SK-N-SH (cell line): ENCODE measurements at regions not wholly inside any gene's neighbourhood (a gene's known extent, or its start where the extent isn't known, plus 50 kb on each side); places are given as distances from the start of the nearest gene placed in this dataset.

Experiments
- CTCF ChIA-PET: fragments of 300-600, 350-600 bp; formaldehyde crosslinking; extraction: SDS; loops from one replicate; lab custom pipeline; 2021; lab: Yijun Ruan, JAX
- POLR2A ChIA-PET: fragments of 350-600 bp; sonication (Branson Sonifier 250); formaldehyde crosslinking; extraction: SDS; loops from one replicate; lab custom pipeline; 2020; ENCODE audit warnings: antibody characterized with exemption, inconsistent platforms; lab: Yijun Ruan, JAX
- DNase-seq: peaks from one replicate; pipeline ENCODE4 v3.0.0; 2012
- H2AFZ ChIP-seq: fragments of 200-600 bp; sonication (generic); 2 replicates; pipeline ENCODE4 v1.8.1; 2016; ENCODE audit warnings: antibody characterized with exemption, mild to moderate bottlenecking, low read depth
- H3F3A ChIP-seq: fragments of 200-600 bp; sonication (generic); replicated peaks from 2 replicates; pipeline ENCODE3; 2016; ENCODE audit warnings: antibody characterized with exemption, mild to moderate bottlenecking; ENCODE audit not compliant: insufficient read depth
- H3K27ac ChIP-seq, 2 experiments: fragments of 200-500 bp in 1 of 2; fragments of 200-600 bp in 1 of 2; sonication (Bioruptor generic) in 1 of 2; sonication (generic), shearing (Covaris generic) in 1 of 2; 2 replicates each; pipeline versions ENCODE4 v1.5.1 to v1.6.1; 2014 to 2016; ENCODE audit warnings: low read depth in 2 of 2, inconsistent platforms in 1 of 2, low read length in 1 of 2, mild to moderate bottlenecking in 1 of 2, mixed read lengths in 1 of 2
- H3K27me3 ChIP-seq: fragments of 200-600 bp; sonication (generic), shearing (Covaris generic); 2 replicates; pipeline ENCODE4 v1.6.1; 2016; ENCODE audit warnings: mixed run types; ENCODE audit not compliant: insufficient read depth
- H3K36me3 ChIP-seq, 2 experiments: fragments of 200-500 bp in 1 of 2; fragments of 200-600 bp in 1 of 2; sonication (Bioruptor generic) in 1 of 2; sonication (generic) in 1 of 2; replicated peaks in 1 of 2; 2 replicates each; pipeline versions ENCODE3 to v1.5.1; 2014 to 2016; ENCODE audit warnings: low read length in 1 of 2, mild to moderate bottlenecking in 1 of 2; ENCODE audit not compliant: insufficient read depth in 2 of 2, control insufficient read depth in 1 of 2
- H3K4me1 ChIP-seq, 2 experiments: fragments of 200-500 bp in 1 of 2; fragments of 200-600 bp in 1 of 2; sonication (Bioruptor generic) in 1 of 2; sonication (generic), shearing (Covaris generic) in 1 of 2; 2 replicates each; pipeline versions ENCODE4 v1.5.1 to v1.6.1; 2014 to 2016; ENCODE audit warnings: low read depth in 1 of 2, low read length in 1 of 2, mixed run types in 1 of 2; ENCODE audit not compliant: insufficient read depth in 2 of 2, control insufficient read depth in 1 of 2
- H3K4me2 ChIP-seq: fragments of 200-600 bp; sonication (generic), shearing (Covaris generic); 2 replicates; pipeline ENCODE4 v1.6.1; 2017; ENCODE audit warnings: mixed run types
- H3K4me3 ChIP-seq, 2 experiments: fragments of 200-500 bp in 1 of 2; fragments of 200-600 bp in 1 of 2; sonication (Bioruptor generic) in 1 of 2; sonication (generic), shearing (Covaris generic) in 1 of 2; 2 replicates each; pipeline versions ENCODE4 v1.5.1 to v1.8.1; 2014 to 2016; ENCODE audit warnings: low read depth in 2 of 2, inconsistent platforms in 1 of 2, low read length in 1 of 2, mild to moderate bottlenecking in 1 of 2, mixed read lengths in 1 of 2, moderate library complexity in 1 of 2
- H3K79me2 ChIP-seq: fragments of 200-600 bp; sonication (generic); 2 replicates; pipeline ENCODE4 v1.8.1; 2017; ENCODE audit warnings: mild to moderate bottlenecking; ENCODE audit not compliant: insufficient read depth
- H3K9ac ChIP-seq: fragments of 200-600 bp; sonication (generic); 2 replicates; pipeline ENCODE4 v1.6.1; 2017; ENCODE audit warnings: mixed run types
- H3K9me2 ChIP-seq: fragments of 200-600 bp; sonication (generic); 2 replicates; pipeline ENCODE4 v1.6.1; 2017; ENCODE audit warnings: mixed run types
- H3K9me3 ChIP-seq: fragments of 200-600 bp; sonication (generic); 2 replicates; pipeline ENCODE4 v1.6.1; 2017; ENCODE audit warnings: mixed run types, mild to moderate bottlenecking, moderate library complexity
- H4K20me1 ChIP-seq: fragments of 200-600 bp; sonication (generic); 2 replicates; pipeline ENCODE4 v1.6.1; 2017; ENCODE audit warnings: mild to moderate bottlenecking, mixed run types; ENCODE audit not compliant: insufficient read depth
- CHD2 ChIP-seq: fragments of 150-350 bp; IDR thresholded peaks from 2 replicates; pipeline ENCODE4 v1.6.1; 2018; ENCODE audit warnings: low read length; ENCODE audit not compliant: partially characterized antibody
- EP300 ChIP-seq, 2 experiments: IDR thresholded peaks; 2 replicates each; pipeline versions ENCODE4 v1.4.0 to v1.6.1; 2012; ENCODE audit warnings: borderline replicate concordance in 1 of 2, low read depth in 1 of 2, low read length in 1 of 2
- EZH2phosphoT487 ChIP-seq: fragments of 200-600 bp; sonication (generic); IDR thresholded peaks from 2 replicates; pipeline ENCODE4 v1.6.1; 2017; ENCODE audit warnings: low read depth, mixed run types, mild to moderate bottlenecking, antibody characterized with exemption, moderate library complexity, borderline replicate concordance
- FOXJ3 ChIP-seq: sonication (generic); formaldehyde crosslinking; IDR thresholded peaks from 2 replicates; pipeline ENCODE4 v1.5.1; 2020; ENCODE audit warnings: mild to moderate bottlenecking, missing genetic modification reagents
- FOXM1 ChIP-seq: IDR thresholded peaks from 2 replicates; pipeline ENCODE4 v1.4.0; 2012; ENCODE audit warnings: low read depth, mild to moderate bottlenecking
- GABPA ChIP-seq: IDR thresholded peaks from 2 replicates; pipeline ENCODE4 v1.4.0; 2012; ENCODE audit warnings: low read depth, mild to moderate bottlenecking
- GATA2 ChIP-seq: sonication (generic); formaldehyde crosslinking; IDR thresholded peaks from 2 replicates; pipeline ENCODE4 v1.5.0; 2020; ENCODE audit warnings: mild to moderate bottlenecking, missing genetic modification reagents
- JUND ChIP-seq: IDR thresholded peaks from 2 replicates; pipeline ENCODE4 v1.4.0; 2012
- MEF2A ChIP-seq: IDR thresholded peaks from 2 replicates; pipeline ENCODE4 v1.4.0; 2012; ENCODE audit warnings: low read depth, borderline replicate concordance
- MXI1 ChIP-seq: IDR thresholded peaks from 2 replicates; pipeline ENCODE4 v1.6.1; 2012; ENCODE audit warnings: mild to moderate bottlenecking, low read depth, low read length, improper control_type of control experiment
- NFIC ChIP-seq: IDR thresholded peaks from 2 replicates; pipeline ENCODE4 v1.4.0; 2012; ENCODE audit warnings: borderline replicate concordance
- POLR2AphosphoS5 ChIP-seq: IDR thresholded peaks from 2 replicates; pipeline ENCODE4 v1.6.1; 2012; ENCODE audit warnings: low read depth, low read length
- RAD21 ChIP-seq: IDR thresholded peaks from 2 replicates; pipeline ENCODE4 v1.6.1; 2012; ENCODE audit warnings: mild to moderate bottlenecking, low read length
- RCOR1 ChIP-seq: fragments of 150-350 bp; IDR thresholded peaks from 2 replicates; pipeline ENCODE4 v1.6.1; 2017; ENCODE audit warnings: antibody characterized with exemption, low read length
- RXRA ChIP-seq: IDR thresholded peaks from 2 replicates; pipeline ENCODE4 v1.4.0; 2012; ENCODE audit warnings: low read depth, mild to moderate bottlenecking, borderline replicate concordance
- TAF1 ChIP-seq: IDR thresholded peaks from 2 replicates; pipeline ENCODE4 v1.6.1; 2012; ENCODE audit warnings: low read depth, mild to moderate bottlenecking, low read length, moderate library complexity, borderline replicate concordance
- TCF12 ChIP-seq: IDR thresholded peaks from 2 replicates; pipeline ENCODE4 v1.4.0; 2012
- WGBS: methylation state at CpG from one replicate; pipeline ENCODE4 v1.1.6; 2017; ENCODE audit warnings: low lambda C conversion rate; 5-methylcytosine and 5-hydroxymethylcytosine counted together
- TF ChIP-seq, protein P1 (sequence below): fragments of 150-350 bp; IDR thresholded peaks from 2 replicates; pipeline ENCODE4 v1.6.1; 2017; ENCODE audit warnings: antibody characterized with exemption, low read length, low read depth, borderline replicate concordance
- TF ChIP-seq, protein P2 (sequence below): fragments of 150-350 bp; IDR thresholded peaks from 2 replicates; pipeline ENCODE4 v1.6.1; 2016; ENCODE audit warnings: mild to moderate bottlenecking, low read depth, low read length

DNA sequence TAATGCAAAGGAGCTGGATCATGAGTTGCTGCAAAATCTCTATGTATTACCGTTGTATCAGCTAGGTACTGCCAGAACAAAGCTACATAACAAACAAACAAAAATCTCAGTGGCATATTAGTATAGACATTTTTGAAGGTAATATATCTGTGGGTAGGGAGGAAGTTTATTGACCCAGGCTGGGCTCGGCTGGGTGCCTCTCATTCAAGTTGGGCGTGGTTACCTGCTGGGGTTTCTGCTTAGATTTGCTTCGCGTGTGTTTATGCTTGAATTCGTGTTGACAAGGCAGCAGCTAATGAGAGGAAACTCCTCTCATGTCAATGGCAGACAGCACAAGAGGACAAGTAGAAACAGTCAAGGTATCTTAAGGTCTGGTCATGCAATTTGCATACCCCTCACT, 520.7 kb downstream of the SOX5 start:
- TF ChIP-seq, protein P1, sequence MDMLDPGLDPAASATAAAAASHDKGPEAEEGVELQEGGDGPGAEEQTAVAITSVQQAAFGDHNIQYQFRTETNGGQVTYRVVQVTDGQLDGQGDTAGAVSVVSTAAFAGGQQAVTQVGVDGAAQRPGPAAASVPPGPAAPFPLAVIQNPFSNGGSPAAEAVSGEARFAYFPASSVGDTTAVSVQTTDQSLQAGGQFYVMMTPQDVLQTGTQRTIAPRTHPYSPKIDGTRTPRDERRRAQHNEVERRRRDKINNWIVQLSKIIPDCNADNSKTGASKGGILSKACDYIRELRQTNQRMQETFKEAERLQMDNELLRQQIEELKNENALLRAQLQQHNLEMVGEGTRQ = no peak
- no peak for TF ChIP-seq FOXJ3 (CRISPR knock-in tag)
- Histone ChIP-seq H3K4me1 (no peaks in the 10 kb centered on the region), H2AFZ (no peak overlapping the region), H3F3A (no peaks in the 10 kb centered on the region), H3K9ac (no peak overlapping the region), H3K27ac (no peak overlapping the region), H3K9me2 (no peaks in the 10 kb centered on the region), H3K9me3 (no peaks in the 10 kb centered on the region; the same call in 1 of the 2 replicates), H3K36me3 (no peaks in the 10 kb centered on the region), H4K20me1 (no peaks in the 10 kb centered on the region), H3K4me2 (no peak overlapping the region), H3K4me3 (no peak overlapping the region), H3K27me3 (no peaks in the 10 kb centered on the region), H3K79me2 (no peaks in the 10 kb centered on the region)
- POLR2A ChIA-PET = no interaction called here
- 34% methylated on average over 6 of the region's 6 CpGs for WGBS
- CTCF ChIA-PET = no interaction called here
- no peak for DNase-seq

DNA sequence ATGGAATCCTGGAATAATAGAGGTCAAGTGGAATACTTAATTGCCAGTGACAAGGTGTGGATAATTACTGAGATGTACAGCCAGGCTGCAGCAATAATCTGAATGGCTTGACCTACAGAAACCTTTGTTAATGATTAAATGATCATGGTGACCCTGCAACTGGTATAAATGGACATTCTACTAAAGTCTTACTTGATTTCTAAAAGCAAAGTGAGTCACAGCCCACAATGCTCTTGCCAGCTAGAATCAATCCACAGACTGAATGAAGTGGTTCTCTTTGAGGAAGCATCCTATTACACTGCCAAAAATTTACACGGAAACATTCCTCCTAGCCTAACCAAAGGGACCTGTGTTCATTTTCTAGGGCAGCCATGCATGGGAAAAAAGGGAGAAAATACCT, 518.5 kb downstream of the SOX5 start:
- no peaks in the 10 kb centered on the region for H3K79me2 ChIP-seq
- no peak for DNase-seq

More for the DNA sequence above, 518.5 kb downstream of the SOX5 start:
- Histone ChIP-seq H3K27ac (no peak overlapping the region), H3F3A (no peaks in the 10 kb centered on the region), H3K9me3 (no peaks in the 10 kb centered on the region; the same call in 1 of the 2 replicates), H3K4me2 (no peak overlapping the region), H3K9ac (no peak overlapping the region), H2AFZ (no peak overlapping the region), H3K4me3 (no peak overlapping the region), H4K20me1 (no peaks in the 10 kb centered on the region), H3K9me2 (no peaks in the 10 kb centered on the region), H3K27me3 (no peaks in the 10 kb centered on the region), H3K36me3 (no peaks in the 10 kb centered on the region), H3K4me1 (no peaks in the 10 kb centered on the region)
- POLR2A ChIA-PET = no interaction called here
- CTCF ChIA-PET = no interaction called here
- WGBS = 64% methylated on average over 1 of the region's 1 CpG
- no peak for TF ChIP-seq RXRA
- no peak for TF ChIP-seq CHD2
- TF ChIP-seq, protein P2, sequence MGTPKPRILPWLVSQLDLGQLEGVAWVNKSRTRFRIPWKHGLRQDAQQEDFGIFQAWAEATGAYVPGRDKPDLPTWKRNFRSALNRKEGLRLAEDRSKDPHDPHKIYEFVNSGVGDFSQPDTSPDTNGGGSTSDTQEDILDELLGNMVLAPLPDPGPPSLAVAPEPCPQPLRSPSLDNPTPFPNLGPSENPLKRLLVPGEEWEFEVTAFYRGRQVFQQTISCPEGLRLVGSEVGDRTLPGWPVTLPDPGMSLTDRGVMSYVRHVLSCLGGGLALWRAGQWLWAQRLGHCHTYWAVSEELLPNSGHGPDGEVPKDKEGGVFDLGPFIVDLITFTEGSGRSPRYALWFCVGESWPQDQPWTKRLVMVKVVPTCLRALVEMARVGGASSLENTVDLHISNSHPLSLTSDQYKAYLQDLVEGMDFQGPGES = no peak
- TF ChIP-seq GABPA = no peak
- no peak for TF ChIP-seq TCF12
- no peak for TF ChIP-seq FOXJ3 (CRISPR knock-in tag)
- TF ChIP-seq NFIC = no peak
- TF ChIP-seq MEF2A = no peak
- no peak for TF ChIP-seq POLR2AphosphoS5
- no peak for TF ChIP-seq MXI1
- TF ChIP-seq JUND = no peak
- no peak for TF ChIP-seq TAF1
- no peak for TF ChIP-seq FOXM1
- TF ChIP-seq EP300 (IDR thresholded peaks at IDR 0.05; ENCODE audit: borderline replicate concordance in 1 of 2, low read depth in 1 of 2, low read length in 1 of 2) = no peak
- no peak for TF ChIP-seq GATA2
- TF ChIP-seq RAD21 = no peak
- no peak for TF ChIP-seq RCOR1
- TF ChIP-seq EZH2phosphoT487 = no peak
